GM12878 (cell line): ENCODE measurements at regions not wholly inside any gene's neighbourhood (a gene's known extent, or its start where the extent isn't known, plus 50 kb on each side); places are given as distances from the start of the nearest gene placed in this dataset.

Experiments used
- ATAC-seq: fragments of 200-7000 bp; cut with Tn5 transposase; 3 replicates; pipeline ENCODE4 v1.9.1; 2020; ENCODE audit warnings: mild to moderate bottlenecking, moderate library complexity
- BruUV-seq: library from RNA; stranded (reverse); fragments of 400-500 nt; replicated peaks from 2 replicates; lab custom pipeline; 2021; lab: Mats Ljungman, UMichigan
- CTCF ChIA-PET: fragments of 300-600 bp; sonication (Branson Sonifier 250); formaldehyde crosslinking; extraction: SDS; loops from one replicate; lab custom pipeline; 2021; ENCODE audit warnings: inconsistent platforms; lab: Yijun Ruan, JAX
- POLR2A ChIA-PET: fragments of 350-600 bp; formaldehyde crosslinking; extraction: SDS; loops from one replicate; lab custom pipeline; 2021; ENCODE audit warnings: inconsistent platforms; lab: Charles Lee
- RAD21 ChIA-PET: fragments of 300-600 bp; sonication (Branson Sonifier 250); formaldehyde crosslinking; loops from one replicate; lab custom pipeline; 2023; ENCODE audit warnings: antibody characterized with exemption; ENCODE audit not compliant: unreplicated experiment; lab: Charles Lee
- SMC1A ChIA-PET: fragments of 300-600 bp; sonication (Branson Sonifier 250); formaldehyde crosslinking; loops from one replicate; lab custom pipeline; 2023; ENCODE audit not compliant: unreplicated experiment, uncharacterized antibody; lab: Charles Lee
- DNase-seq: peaks from one replicate; pipeline ENCODE4 v3.0.0-alpha.2; 2011; ENCODE audit warnings: low read depth, low spot score
- FAIRE-seq: peaks from 3 replicates; lab custom pipeline; 2011; peaks lifted over from hg19 to GRCh38; lab: Jason Lieb, UNC
- H2AFZ ChIP-seq: 2 replicates; pipeline ENCODE4 v1.6.0; 2011; ENCODE audit warnings: low read depth, low read length, control low read depth; ENCODE audit not compliant: control insufficient read depth
- H3K27ac ChIP-seq: 2 replicates; pipeline ENCODE4 v1.5.1; 2011; ENCODE audit warnings: control low read depth; ENCODE audit not compliant: control insufficient read depth, insufficient read depth
- H3K27me3 ChIP-seq, 2 experiments: replicated peaks in 1 of 2; 2 replicates each; pipeline versions ENCODE4 v1.6.0 to v1.6.1; 2011; ENCODE audit warnings: low read length in 1 of 2; ENCODE audit not compliant: control insufficient read depth in 2 of 2, insufficient read depth in 2 of 2
- H3K36me3 ChIP-seq, 2 experiments: 2 replicates each; pipeline ENCODE4 v1.5.1; 2011; ENCODE audit warnings: low read length in 1 of 2; ENCODE audit not compliant: control insufficient read depth in 2 of 2, insufficient read depth in 2 of 2
- H3K4me1 ChIP-seq: 2 replicates; pipeline ENCODE4 v1.6.1; 2011; ENCODE audit warnings: mild to moderate bottlenecking, low read length, moderate library complexity, mixed read lengths; ENCODE audit not compliant: control insufficient read depth, insufficient read depth
- H3K4me2 ChIP-seq: 2 replicates; pipeline ENCODE4 v1.6.0; 2011; ENCODE audit warnings: control low read depth; ENCODE audit not compliant: control insufficient read depth, insufficient read depth
- H3K4me3 ChIP-seq: fragments of 200-600 bp; sonication (generic); 2 replicates; pipeline ENCODE4 v1.5.1; 2016
- H3K79me2 ChIP-seq: 2 replicates; pipeline ENCODE4 v1.6.0; 2011; ENCODE audit warnings: low read length; ENCODE audit not compliant: control insufficient read depth, insufficient read depth
- H3K9ac ChIP-seq: 2 replicates; pipeline ENCODE4 v1.8.0; 2011; ENCODE audit warnings: low read length, control low read depth, mixed read lengths; ENCODE audit not compliant: control insufficient read depth, insufficient read depth
- H3K9me3 ChIP-seq: replicated peaks from 3 replicates; pipeline ENCODE4 v1.5.1; 2011; ENCODE audit warnings: mild to moderate bottlenecking, low read length; ENCODE audit not compliant: control insufficient read depth, insufficient read depth
- H4K20me1 ChIP-seq: 2 replicates; pipeline ENCODE4 v1.6.0; 2011; ENCODE audit not compliant: control insufficient read depth, insufficient read depth
- CREB1 ChIP-seq: IDR thresholded peaks from 2 replicates; pipeline ENCODE4 v1.6.1; 2012; ENCODE audit warnings: low read depth, mild to moderate bottlenecking, inconsistent platforms
- CREM ChIP-seq: IDR thresholded peaks from 2 replicates; pipeline ENCODE4 v1.6.1; 2014; ENCODE audit warnings: antibody characterized with exemption, low read depth
- ETV6 ChIP-seq, 2 experiments: fragments of 450-650 bp in 1 of 2; IDR thresholded peaks in 1 of 2; conservative IDR thresholded peaks in 1 of 2; 2 replicates each; pipeline ENCODE4 v1.6.1; 2014; ENCODE audit warnings: antibody characterized with exemption in 1 of 2, borderline replicate concordance in 1 of 2, low read depth in 1 of 2, mild to moderate bottlenecking in 1 of 2, moderate library complexity in 1 of 2
- MEF2A ChIP-seq: IDR thresholded peaks from 2 replicates; pipeline ENCODE4 v1.6.1; 2011; ENCODE audit warnings: low read depth, mild to moderate bottlenecking, low read length, moderate library complexity; ENCODE audit not compliant: insufficient read depth
- MYC ChIP-seq: IDR thresholded peaks from 2 replicates; pipeline ENCODE4 v1.6.1; 2011; ENCODE audit warnings: mild to moderate bottlenecking, low read length, moderate library complexity, inconsistent platforms; ENCODE audit not compliant: insufficient read depth, insufficient replicate concordance, insufficient read length, severe bottlenecking
- NFXL1 ChIP-seq: fragments of 450-650 bp; IDR thresholded peaks from 2 replicates; pipeline ENCODE4 v1.6.1; 2017; ENCODE audit warnings: antibody characterized with exemption, mild to moderate bottlenecking, borderline replicate concordance
- PML ChIP-seq: IDR thresholded peaks from 2 replicates; pipeline ENCODE4 v1.6.1; 2012; ENCODE audit warnings: low read length, inconsistent platforms
- POU2F2 ChIP-seq: IDR thresholded peaks from 3 replicates; pipeline ENCODE4 v1.6.1; 2011; ENCODE audit warnings: low read depth, mild to moderate bottlenecking, low read length, borderline replicate concordance
- RELB ChIP-seq: fragments of 450-650 bp; IDR thresholded peaks from 2 replicates; pipeline ENCODE4 v1.6.1; 2017; ENCODE audit warnings: low read depth, mild to moderate bottlenecking, moderate library complexity
- SUZ12 ChIP-seq: fragments of 200-600 bp; sonication (generic); IDR thresholded peaks from one replicate; pipeline ENCODE4 v1.6.1; 2018; ENCODE audit warnings: antibody characterized with exemption, mild to moderate bottlenecking; ENCODE audit not compliant: unreplicated experiment
- TCF12 ChIP-seq: IDR thresholded peaks from 2 replicates; pipeline ENCODE4 v1.6.1; 2011; ENCODE audit warnings: low read depth, mild to moderate bottlenecking, low read length
- TCF7 ChIP-seq: IDR thresholded peaks from 2 replicates; pipeline ENCODE4 v1.6.1; 2014; ENCODE audit warnings: antibody characterized with exemption, borderline replicate concordance
- WRNIP1 ChIP-seq: IDR thresholded peaks from 2 replicates; pipeline ENCODE4 v1.6.1; 2011; ENCODE audit warnings: low read depth, low read length, improper control_type of control experiment, borderline replicate concordance
- ZNF274 ChIP-seq: IDR thresholded peaks from one replicate; pipeline ENCODE4 v1.8.0; 2011; ENCODE audit not compliant: insufficient read length, insufficient read depth
- ZNF622 ChIP-seq: fragments of 450-650 bp; IDR thresholded peaks from 2 replicates; pipeline ENCODE4 v1.6.1; 2017; ENCODE audit warnings: mild to moderate bottlenecking, inconsistent platforms
- WGBS: methylation state at CpG from one replicate; pipeline ENCODE4 v1.1.6; 2016; ENCODE audit warnings: low lambda C conversion rate; ENCODE audit not compliant: insufficient replicate concordance, insufficient coverage; ENCODE audit errors: missing lambda C conversion rate; 5-methylcytosine and 5-hydroxymethylcytosine counted together
- in situ Hi-C: fragments of 300-500 bp; cut with MboI; formaldehyde crosslinking; loops from 9 replicates; pipeline ENCODE4 v1.14.3; 2018; ENCODE audit warnings: mixed read lengths
- intact Hi-C: fragments of 100-400 bp; cut with micrococcal nuclease; formaldehyde crosslinking; loops from one replicate; pipeline ENCODE4 v1.14.2; 2022; ENCODE audit not compliant: unreplicated experiment
- TF ChIP-seq, protein P1 (sequence below): fragments of 450-650 bp; IDR thresholded peaks from 2 replicates; pipeline ENCODE4 v1.6.1; 2018; ENCODE audit warnings: borderline replicate concordance, mild to moderate bottlenecking; ENCODE audit not compliant: partially characterized antibody
- TF ChIP-seq, protein P2 (sequence below): fragments of 450-650 bp; IDR thresholded peaks from 2 replicates; pipeline ENCODE4 v1.6.1; 2016; ENCODE audit warnings: mild to moderate bottlenecking, moderate library complexity, borderline replicate concordance

GRCh38 chrX:15929194-15929593 is 74.6 kb upstream of the AP1S2 start:
- ChIA-PET POLR2A (no interaction called here), SMC1A (interaction anchor here (0.6 to 3.4 kb wide), 6 partner anchors 35 to 363 kb away, joined by 3 to 14 read pairs (median 4); no protein-coding TSS in a partner anchor), CTCF (interaction anchor here (0.6 to 5.7 kb wide), 7 partner anchors 23 to 283 kb away, joined by 3 to 26 read pairs (median 4); partner anchors contain the start of gene GRPR), RAD21 (interaction anchor here (1.0 to 3.9 kb wide), 3 partner anchors 113 to 282 kb away, joined by 3 to 17 read pairs (median 17); no protein-coding TSS in a partner anchor)
- ATAC-seq (no peak), DNase-seq (no peak), FAIRE-seq (no peak)
- no peak overlapping the region for H3K4me2 ChIP-seq
- H3K27me3 ChIP-seq, result no peaks in the 10 kb centered on the region
- no peaks in the 10 kb centered on the region for H3K79me2 ChIP-seq
- no peaks in the 10 kb centered on the region for H4K20me1 ChIP-seq
- in situ Hi-C loops (no loop called here), intact Hi-C loops (no loop called here)
- no peak overlapping the region for H2AFZ ChIP-seq
- H3K4me1 ChIP-seq, result no peaks in the 10 kb centered on the region
- no peak overlapping the region for H3K4me3 ChIP-seq
- H3K36me3 ChIP-seq, result no peaks in the 10 kb centered on the region
- no peaks in the 10 kb centered on the region for H3K9me3 ChIP-seq
- WGBS, result 23% methylated on average over 2 of the region's 2 CpGs
- BruUV-seq, result no TSS peak
- no peak overlapping the region for H3K27ac ChIP-seq
- no peak overlapping the region for H3K9ac ChIP-seq
- no peak for TF ChIP-seq ZNF622
- no peak for TF ChIP-seq CREM
- TF ChIP-seq TCF12, result no peak
- no peak for TF ChIP-seq PML
- TF ChIP-seq, protein P1, sequence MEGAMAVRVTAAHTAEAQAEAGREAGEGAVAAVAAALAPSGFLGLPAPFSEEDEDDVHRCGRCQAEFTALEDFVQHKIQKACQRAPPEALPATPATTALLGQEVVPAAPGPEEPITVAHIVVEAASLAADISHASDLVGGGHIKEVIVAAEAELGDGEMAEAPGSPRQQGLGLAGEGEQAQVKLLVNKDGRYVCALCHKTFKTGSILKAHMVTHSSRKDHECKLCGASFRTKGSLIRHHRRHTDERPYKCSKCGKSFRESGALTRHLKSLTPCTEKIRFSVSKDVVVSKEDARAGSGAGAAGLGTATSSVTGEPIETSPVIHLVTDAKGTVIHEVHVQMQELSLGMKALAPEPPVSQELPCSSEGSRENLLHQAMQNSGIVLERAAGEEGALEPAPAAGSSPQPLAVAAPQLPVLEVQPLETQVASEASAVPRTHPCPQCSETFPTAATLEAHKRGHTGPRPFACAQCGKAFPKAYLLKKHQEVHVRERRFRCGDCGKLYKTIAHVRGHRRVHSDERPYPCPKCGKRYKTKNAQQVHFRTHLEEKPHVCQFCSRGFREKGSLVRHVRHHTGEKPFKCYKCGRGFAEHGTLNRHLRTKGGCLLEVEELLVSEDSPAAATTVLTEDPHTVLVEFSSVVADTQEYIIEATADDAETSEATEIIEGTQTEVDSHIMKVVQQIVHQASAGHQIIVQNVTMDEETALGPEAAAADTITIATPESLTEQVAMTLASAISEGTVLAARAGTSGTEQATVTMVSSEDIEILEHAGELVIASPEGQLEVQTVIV, result no peak
- no peak for TF ChIP-seq WRNIP1
- TF ChIP-seq SUZ12, result no peak
- TF ChIP-seq ZNF274, result no peak
- no peak for TF ChIP-seq MEF2A
- TF ChIP-seq ETV6 (conservative IDR thresholded peaks at IDR 0.05 in 1 of 2, IDR thresholded peaks at IDR 0.05 in 1 of 2; ENCODE audit: borderline replicate concordance in 1 of 2, low read depth in 1 of 2), result no peak
- no peak for TF ChIP-seq TCF7
- no peak for TF ChIP-seq NFXL1
- no peak for TF ChIP-seq POU2F2
- TF ChIP-seq MYC, result no peak
- no peak for TF ChIP-seq CREB1
- TF ChIP-seq, protein P2, sequence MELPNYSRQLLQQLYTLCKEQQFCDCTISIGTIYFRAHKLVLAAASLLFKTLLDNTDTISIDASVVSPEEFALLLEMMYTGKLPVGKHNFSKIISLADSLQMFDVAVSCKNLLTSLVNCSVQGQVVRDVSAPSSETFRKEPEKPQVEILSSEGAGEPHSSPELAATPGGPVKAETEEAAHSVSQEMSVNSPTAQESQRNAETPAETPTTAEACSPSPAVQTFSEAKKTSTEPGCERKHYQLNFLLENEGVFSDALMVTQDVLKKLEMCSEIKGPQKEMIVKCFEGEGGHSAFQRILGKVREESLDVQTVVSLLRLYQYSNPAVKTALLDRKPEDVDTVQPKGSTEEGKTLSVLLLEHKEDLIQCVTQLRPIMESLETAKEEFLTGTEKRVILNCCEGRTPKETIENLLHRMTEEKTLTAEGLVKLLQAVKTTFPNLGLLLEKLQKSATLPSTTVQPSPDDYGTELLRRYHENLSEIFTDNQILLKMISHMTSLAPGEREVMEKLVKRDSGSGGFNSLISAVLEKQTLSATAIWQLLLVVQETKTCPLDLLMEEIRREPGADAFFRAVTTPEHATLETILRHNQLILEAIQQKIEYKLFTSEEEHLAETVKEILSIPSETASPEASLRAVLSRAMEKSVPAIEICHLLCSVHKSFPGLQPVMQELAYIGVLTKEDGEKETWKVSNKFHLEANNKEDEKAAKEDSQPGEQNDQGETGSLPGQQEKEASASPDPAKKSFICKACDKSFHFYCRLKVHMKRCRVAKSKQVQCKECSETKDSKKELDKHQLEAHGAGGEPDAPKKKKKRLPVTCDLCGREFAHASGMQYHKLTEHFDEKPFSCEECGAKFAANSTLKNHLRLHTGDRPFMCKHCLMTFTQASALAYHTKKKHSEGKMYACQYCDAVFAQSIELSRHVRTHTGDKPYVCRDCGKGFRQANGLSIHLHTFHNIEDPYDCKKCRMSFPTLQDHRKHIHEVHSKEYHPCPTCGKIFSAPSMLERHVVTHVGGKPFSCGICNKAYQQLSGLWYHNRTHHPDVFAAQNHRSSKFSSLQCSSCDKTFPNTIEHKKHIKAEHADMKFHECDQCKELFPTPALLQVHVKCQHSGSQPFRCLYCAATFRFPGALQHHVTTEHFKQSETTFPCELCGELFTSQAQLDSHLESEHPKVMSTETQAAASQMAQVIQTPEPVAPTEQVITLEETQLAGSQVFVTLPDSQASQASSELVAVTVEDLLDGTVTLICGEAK, result no peak
- no peak for TF ChIP-seq RELB
